Stomach (tissue), 8 donors: ENCODE measurements at regions not wholly inside any gene's neighbourhood (a gene's known extent, or its start where the extent isn't known, plus 50 kb on each side); places are given as distances from the start of the nearest gene placed in this dataset.

ENCODE experiments used
- DNase-seq, 2 donors: peaks; one replicate each; pipeline versions ENCODE4 v3.0.0 to v3.0.0-alpha.2; 2013 to 2019
- H3K27ac ChIP-seq, 5 donors: fragments of 200-600 bp in 4 of 5; sonication (generic) in 4 of 5; one replicate each; pipeline ENCODE4 v1.5.1; 2013 to 2019; ENCODE audit warnings: mild to moderate bottlenecking in 1 of 5, moderate library complexity in 1 of 5
- H3K27me3 ChIP-seq, 3 donors: fragments of 200-600 bp; sonication (generic); one replicate each; pipeline ENCODE4 v1.5.1; 2017 to 2019; ENCODE audit warnings: mixed run types in 1 of 3
- H3K36me3 ChIP-seq, 4 donors: fragments of 200-600 bp; sonication (generic); 1 replicate in 3 of 4; 2 replicates in 1 of 4; pipeline ENCODE4 v1.5.1; 2016 to 2019
- H3K4me1 ChIP-seq, 4 donors: fragments of 200-600 bp; sonication (generic); one replicate each; pipeline ENCODE4 v1.5.1; 2016 to 2019
- H3K4me3 ChIP-seq, 4 donors: fragments of 200-600 bp; sonication (generic) in 3 of 4; one replicate each; pipeline ENCODE4 v1.5.1; 2016 to 2019; ENCODE audit warnings: mild to moderate bottlenecking in 1 of 4
- H3K9me3 ChIP-seq, 4 donors: fragments of 200-600 bp; sonication (generic); one replicate each; pipeline ENCODE4 v1.5.1; 2016 to 2019
- CTCF ChIP-seq, 7 experiments: fragments of 450-650 bp in 4 of 7; fragments of 200-600 bp in 3 of 7; sonication (generic) in 3 of 7; IDR thresholded peaks; one replicate each; pipeline ENCODE4 v1.5.1; 2016 to 2019; ENCODE audit warnings: antibody characterized with exemption in 7 of 7, control low read depth in 2 of 7, mild to moderate bottlenecking in 1 of 7
- EP300 ChIP-seq: sonication (generic); formaldehyde crosslinking; IDR thresholded peaks from one replicate; pipeline ENCODE4 v1.6.1; 2017; ENCODE audit warnings: antibody characterized with exemption
- POLR2A ChIP-seq, 4 donors: fragments of 450-650 bp; IDR thresholded peaks; one replicate each; pipeline ENCODE4 v1.6.1; 2016; ENCODE audit warnings: antibody characterized with exemption in 4 of 4, control low read depth in 2 of 4, mild to moderate bottlenecking in 1 of 4, moderate library complexity in 1 of 4
- POLR2AphosphoS5 ChIP-seq, 3 donors: sonication (generic); formaldehyde crosslinking; IDR thresholded peaks; one replicate each; pipeline ENCODE4 v1.6.1; 2016; ENCODE audit warnings: antibody characterized with exemption in 3 of 3
- WGBS, 5 donors: extraction: QIAGEN DNeasy Blood & Tissue Kit in 3 of 5; methylation state at CpG; one replicate each; pipeline versions ENCODE4 v1.1.5 to v1.1.7; 2013 to 2018; 5-methylcytosine and 5-hydroxymethylcytosine counted together
- intact Hi-C: fragments of 100-400 bp; cut with DNase I; formaldehyde crosslinking; loops from one replicate; pipeline ENCODE4 v1.15.1; 2023; ENCODE audit warnings: low total_unique reads
- donor health status: healthy with polysubstance abuse.
- donor health status: Bipolar disorder and iron deficiency.
- donor health status: healthy.

GRCh38 chr12:45504316-45505010 lies 225.0 kb upstream of the ARID2 start:
- 64 to 71% (median 69%) methylated on average over 6 of the region's 6 CpGs for WGBS, 5 donors
- Histone ChIP-seq H3K9me3 (no peaks in the 10 kb centered on the region), H3K4me3 (no peak overlapping the region), H3K27ac (no peak overlapping the region), H3K27me3 (no peaks in the 10 kb centered on the region), H3K36me3 (no peaks in the 10 kb centered on the region), H3K4me1 (no peaks in the 10 kb centered on the region)
- TF ChIP-seq POLR2AphosphoS5 (IDR thresholded peaks at IDR 0.05), result no peak
- TF ChIP-seq POLR2A (IDR thresholded peaks at IDR 0.05), result no peak
- no peak for TF ChIP-seq CTCF (IDR thresholded peaks at IDR 0.05)
- DNase-seq, result no peak
- intact Hi-C loops, result no loop called here

GRCh38 chr12:45509187-45509586 lies 220.3 kb upstream of the ARID2 start:
- DNase-seq, result no peak
- Histone ChIP-seq H3K27ac (no peak overlapping the region), H3K4me1 (no peaks in the 10 kb centered on the region), H3K9me3 (no peaks in the 10 kb centered on the region), H3K36me3 (no peaks in the 10 kb centered on the region), H3K27me3 (no peaks in the 10 kb centered on the region), H3K4me3 (no peak overlapping the region)
- 38 to 71% (median 65%) methylated on average over 1 to 2 of the region's 2 CpGs for WGBS, 5 donors
- intact Hi-C loops, result no loop called here
- TF ChIP-seq POLR2A (IDR thresholded peaks at IDR 0.05), result no peak
- no peak for TF ChIP-seq CTCF (IDR thresholded peaks at IDR 0.05)
- TF ChIP-seq EP300, result no peak
- no peak for TF ChIP-seq POLR2AphosphoS5 (IDR thresholded peaks at IDR 0.05)

- WGBS, 5 donors, result 86 to 100% (median 88%) methylated on average over 1 of the region's 1 CpG; no CpG with 5 or more reads in 1 of the 5 donors
Measured at GRCh38 chr12:45509621-45510020, 219.9 kb upstream of the ARID2 start.

GRCh38 chr12:45517381-45517780 lies 212.1 kb upstream of the ARID2 start:
- Histone ChIP-seq H3K36me3 (no peaks in the 10 kb centered on the region), H3K27me3 (no peaks in the 10 kb centered on the region), H3K4me1 (no peaks in the 10 kb centered on the region), H3K27ac (no peak overlapping the region), H3K9me3 (no peaks in the 10 kb centered on the region), H3K4me3 (no peak overlapping the region)
- 71 to 83% (median 78%) methylated on average over 3 of the region's 3 CpGs for WGBS, 5 donors
- TF ChIP-seq EP300, result no peak
- no peak for TF ChIP-seq POLR2AphosphoS5 (IDR thresholded peaks at IDR 0.05)
- no peak for TF ChIP-seq POLR2A (IDR thresholded peaks at IDR 0.05)
- no peak for TF ChIP-seq CTCF (IDR thresholded peaks at IDR 0.05)
- intact Hi-C loops, result no loop called here
- peak in 1 of 2 donors; percentile 15 for DNase-seq

More at GRCh38 chr12:45509621-45510020, 219.9 kb upstream of the ARID2 start:
- H3K9me3 ChIP-seq, result no peaks in the 10 kb centered on the region
- H3K4me3 ChIP-seq, result no peak overlapping the region
- H3K27me3 ChIP-seq, result no peaks in the 10 kb centered on the region
- no peaks in the 10 kb centered on the region for H3K4me1 ChIP-seq
- intact Hi-C loops, result no loop called here
- H3K36me3 ChIP-seq, result no peaks in the 10 kb centered on the region
- no peak for DNase-seq
- no peak overlapping the region for H3K27ac ChIP-seq
- TF ChIP-seq CTCF (IDR thresholded peaks at IDR 0.05), result no peak
- no peak for TF ChIP-seq EP300
